Motor neuron (in vitro differentiated cells): ENCODE measurements at regions not wholly inside any gene's neighbourhood (a gene's known extent, or its start where the extent isn't known, plus 50 kb on each side); places are given as distances from the start of the nearest gene placed in this dataset.

Experiments used
- ATAC-seq, 8 experiments: fragments of 200-7000 bp; cut with Tn5 transposase; replicated peaks in 6 of 8; 2 replicates each; pipeline ENCODE4 v1.8.0; 2021; ENCODE audit warnings: mild to moderate bottlenecking in 8 of 8, moderate library complexity in 8 of 8
- H3K27ac ChIP-seq, 2 donors: fragments of 250-450 bp; sonication (Bioruptor Pico); 2 replicates each; pipeline ENCODE4 v1.9.0; 2021; ENCODE audit warnings: antibody characterized with exemption in 2 of 2, mild to moderate bottlenecking in 2 of 2, moderate library complexity in 1 of 2
- H3K4me1 ChIP-seq, 2 donors: fragments of 250-450 bp; sonication (Bioruptor Pico); replicated peaks in 1 of 2; 2 replicates each; pipeline ENCODE4 v1.6.1; 2021; ENCODE audit warnings: antibody characterized with exemption in 2 of 2, mild to moderate bottlenecking in 2 of 2, moderate library complexity in 1 of 2
- H3K4me3 ChIP-seq, 5 donors: fragments of 250-450 bp; sonication (Bioruptor Pico); 2 replicates each; pipeline ENCODE4 v1.9.0; 2021; ENCODE audit warnings: antibody characterized with exemption in 5 of 5, mild to moderate bottlenecking in 5 of 5, moderate library complexity in 4 of 5
- WGBS, 10 experiments: fragments of 450-650 bp; shearing (Covaris generic); methylation state at CpG; one replicate each; pipeline ENCODE4 v1.0.0; 2022; 5-methylcytosine and 5-hydroxymethylcytosine counted together
- in situ Hi-C, 9 experiments: fragments of 400-800 bp; cut with MboI; loops; one replicate each; pipeline ENCODE4 v1.15.0; 2021; ENCODE audit warnings: low sequenced_read_pairs in 9 of 9, low pct_unique_long_range_greater_than_20kb in 2 of 9; ENCODE audit not compliant: unreplicated experiment in 9 of 9

DNA sequence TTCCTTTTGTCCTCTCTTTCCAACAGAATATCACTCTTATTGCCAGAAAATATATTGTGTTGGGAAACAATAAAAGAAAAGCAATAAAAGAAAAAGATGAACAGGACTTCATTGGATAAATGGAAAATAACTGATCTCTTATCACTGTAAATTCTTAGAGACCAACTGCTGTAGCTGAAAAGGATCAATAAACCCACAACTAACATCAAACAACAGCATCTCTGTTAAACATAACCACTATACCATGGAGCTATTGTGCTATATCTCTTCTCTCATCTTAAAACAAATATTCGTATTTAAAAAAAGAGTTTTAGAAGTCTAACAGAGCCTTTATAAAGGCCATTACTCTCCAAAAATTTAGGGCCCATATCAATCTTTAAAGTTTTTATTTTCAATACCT is 502.4 kb downstream of the TMEM232 start:
- Histone ChIP-seq H3K27ac (no peak overlapping the region), H3K4me1 (no peaks in the 10 kb centered on the region), H3K4me3 (no peak overlapping the region)
- 0 to 75% (median 47%) methylated on average over 1 of the region's 1 CpG; no CpG with 5 or more reads in 2 of the 10 experiments for WGBS, 10 experiments
- in situ Hi-C loops = no loop called here
- no peak for ATAC-seq

GRCh38 chr5:110225949-110226348 is 500.5 kb downstream of the TMEM232 start:
- Histone ChIP-seq H3K4me3 (no peak overlapping the region), H3K4me1 (no peaks in the 10 kb centered on the region), H3K27ac (no peak overlapping the region)
- WGBS, 10 experiments = 0 to 100% (median 82%) methylated on average over 1 of the region's 1 CpG
- no peak for ATAC-seq
- in situ Hi-C loops = no loop called here

DNA sequence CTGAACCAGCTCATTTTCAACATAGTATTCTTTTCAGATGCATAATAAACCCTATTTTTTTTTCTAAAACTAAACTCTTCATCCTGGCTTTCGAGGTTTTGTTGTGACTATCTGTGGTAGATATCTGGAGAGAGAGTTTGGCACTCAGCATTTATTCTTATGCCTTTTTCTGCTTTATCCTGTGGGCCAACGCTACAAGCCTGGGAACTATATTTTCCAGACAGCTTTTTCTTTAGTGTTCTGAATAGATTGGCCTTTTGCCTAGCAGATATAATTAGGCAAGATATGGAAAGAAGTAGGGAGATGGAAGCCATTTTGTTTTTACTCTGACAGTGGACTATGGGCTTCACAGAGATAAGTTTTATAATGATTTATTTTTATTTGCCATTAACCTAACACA is 486.7 kb downstream of the TMEM232 start:
- Histone ChIP-seq H3K27ac (no peak overlapping the region), H3K4me3 (no peak overlapping the region), H3K4me1 (peaks cover 0 to 2% of the 10 kb centered on the region in 2 donors)
- in situ Hi-C loops = no loop called here
- WGBS, 10 experiments = 0 to 100% (median 78%) methylated on average over 1 to 2 of the region's 2 CpGs; no CpG with 5 or more reads in 1 of the 10 experiments
- ATAC-seq = no peak

DNA sequence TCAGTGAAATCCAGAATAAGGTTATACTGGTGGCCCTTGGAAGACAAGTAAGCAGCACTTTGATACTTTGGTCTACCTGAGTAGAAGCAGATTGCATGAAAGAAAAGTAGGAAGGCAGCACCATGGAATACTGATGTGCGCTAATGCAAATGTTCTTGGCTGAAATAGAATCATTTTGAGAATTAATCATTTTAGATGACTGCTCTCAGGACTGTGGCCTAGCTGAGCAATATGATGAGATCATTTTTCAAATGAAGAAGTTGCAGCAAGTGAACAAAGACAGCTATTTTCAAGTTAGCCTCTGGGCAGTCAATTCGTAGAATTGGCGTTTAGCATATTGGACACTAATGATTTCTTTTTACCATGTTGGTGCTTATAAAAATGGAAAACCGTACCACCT is 483.5 kb downstream of the TMEM232 start:
- ATAC-seq = peak in 5 of 8 experiments; percentile 88 to 96 (median 88)
- 50 to 95% (median 81%) methylated on average over 1 to 4 of the region's 4 CpGs for WGBS, 10 experiments
- H3K4me1 ChIP-seq = peaks cover 0 to 2% of the 10 kb centered on the region in 2 donors
- H3K4me3 ChIP-seq = no peak overlapping the region
- H3K27ac ChIP-seq = no peak overlapping the region
- in situ Hi-C loops = no loop called here

DNA sequence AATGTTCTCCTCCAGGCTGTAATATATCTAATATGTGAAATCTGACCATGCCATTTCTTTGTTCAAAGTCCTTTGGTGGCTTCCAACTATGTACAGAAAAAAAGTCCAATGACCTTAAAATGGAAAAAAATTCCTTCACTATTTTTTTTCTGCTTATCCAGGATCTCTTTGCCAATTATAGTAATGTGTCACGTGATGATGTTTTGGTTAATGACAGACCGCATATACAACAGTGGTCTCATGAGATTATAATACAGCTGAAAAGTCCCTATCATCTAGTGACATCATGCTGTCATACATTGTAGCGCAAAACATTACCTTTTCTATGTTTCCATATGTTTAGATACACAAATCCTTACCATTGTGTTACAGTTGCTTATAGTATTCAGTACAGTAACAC is 477.6 kb downstream of the TMEM232 start:
- Histone ChIP-seq H3K27ac (no peak overlapping the region), H3K4me3 (no peak overlapping the region), H3K4me1 (peaks cover 0 to 12% of the 10 kb centered on the region in 2 donors)
- ATAC-seq = no peak
- in situ Hi-C loops = no loop called here
- WGBS, 10 experiments = 40 to 100% (median 94%) methylated on average over 1 to 3 of the region's 3 CpGs

GRCh38 chr5:110250355-110250754 is 476.1 kb downstream of the TMEM232 start:
- Histone ChIP-seq H3K4me1 (peaks cover 0 to 12% of the 10 kb centered on the region in 2 donors), H3K4me3 (no peak overlapping the region), H3K27ac (no peak overlapping the region)
- 14 to 100% (median 69%) methylated on average over 1 of the region's 1 CpG; no CpG with 5 or more reads in 4 of the 10 experiments for WGBS, 10 experiments
- in situ Hi-C loops = no loop called here
- ATAC-seq = peak in 6 of 8 experiments; percentile 19 to 67 (median 47)

GRCh38 chr5:110250755-110251154 is 475.7 kb downstream of the TMEM232 start:
- Histone ChIP-seq H3K4me3 (no peak overlapping the region), H3K4me1 (peaks cover 0 to 12% of the 10 kb centered on the region in 2 donors), H3K27ac (no peak overlapping the region)
- ATAC-seq = peak in 6 of 8 experiments; percentile 24 to 72 (median 71)
- in situ Hi-C loops = no loop called here

GRCh38 chr5:110251366-110251765 is 475.1 kb downstream of the TMEM232 start:
- in situ Hi-C loops = no loop called here
- no peak overlapping the region for H3K27ac ChIP-seq

DNA sequence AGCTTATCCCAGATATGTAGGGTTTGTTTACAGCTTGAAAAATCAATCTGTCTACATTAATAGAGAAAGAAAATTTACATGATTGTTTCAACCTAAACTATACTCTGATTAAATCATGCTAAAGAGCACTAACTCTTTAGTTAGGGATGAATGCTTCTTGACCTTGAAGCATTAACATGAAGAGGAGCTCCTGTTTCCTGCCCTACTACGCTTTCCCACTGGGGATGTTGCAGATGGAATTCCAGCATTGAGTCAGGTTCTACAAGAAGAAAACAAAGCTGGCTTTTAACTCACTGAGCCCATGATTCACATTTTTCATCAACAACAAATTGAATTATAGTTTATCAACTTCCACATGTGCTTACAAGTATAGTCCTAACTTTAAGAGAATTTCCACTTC is 471.3 kb downstream of the TMEM232 start:
- in situ Hi-C loops = no loop called here
- H3K27ac ChIP-seq = no peak overlapping the region

More at GRCh38 chr5:110251366-110251765, 475.1 kb downstream of the TMEM232 start:
- Histone ChIP-seq H3K4me3 (no peak overlapping the region), H3K4me1 (peaks cover 0 to 14% of the 10 kb centered on the region in 2 donors)
- WGBS, 10 experiments = 33 to 100% (median 83%) methylated on average over 1 to 2 of the region's 2 CpGs; no CpG with 5 or more reads in 1 of the 10 experiments
- no peak for ATAC-seq

GRCh38 chr5:110256298-110256697 is 470.2 kb downstream of the TMEM232 start:
- H3K4me3 ChIP-seq = no peak overlapping the region
- no peak overlapping the region for H3K27ac ChIP-seq
- WGBS, 10 experiments = 0 to 86% (median 46%) methylated on average over 1 to 2 of the region's 2 CpGs; no CpG with 5 or more reads in 3 of the 10 experiments
- in situ Hi-C loops = no loop called here
- peaks cover 26 to 36% of the 10 kb centered on the region in 2 donors for H3K4me1 ChIP-seq
- no peak for ATAC-seq

More for the DNA sequence above, 471.3 kb downstream of the TMEM232 start:
- Histone ChIP-seq H3K4me1 (peaks cover 26 to 44% of the 10 kb centered on the region in 2 donors), H3K4me3 (no peak overlapping the region)
- 20 to 100% (median 86%) methylated on average over 1 of the region's 1 CpG; no CpG with 5 or more reads in 1 of the 10 experiments for WGBS, 10 experiments
- no peak for ATAC-seq

GRCh38 chr5:110257971-110258370 is 468.5 kb downstream of the TMEM232 start:
- H3K27ac ChIP-seq = peak overlapping the region; percentile 61 to 70
- in situ Hi-C loops = no loop called here
- H3K4me3 ChIP-seq = peak overlapping the region in 2 of 5 donors; percentile 3 to 4
- peaks cover 26 to 36% of the 10 kb centered on the region in 2 donors for H3K4me1 ChIP-seq
- ATAC-seq = peak in 5 of 8 experiments; percentile 11 to 48 (median 33)
- 20 to 100% (median 73%) methylated on average over 1 to 6 of the region's 6 CpGs; no CpG with 5 or more reads in 3 of the 10 experiments for WGBS, 10 experiments

DNA sequence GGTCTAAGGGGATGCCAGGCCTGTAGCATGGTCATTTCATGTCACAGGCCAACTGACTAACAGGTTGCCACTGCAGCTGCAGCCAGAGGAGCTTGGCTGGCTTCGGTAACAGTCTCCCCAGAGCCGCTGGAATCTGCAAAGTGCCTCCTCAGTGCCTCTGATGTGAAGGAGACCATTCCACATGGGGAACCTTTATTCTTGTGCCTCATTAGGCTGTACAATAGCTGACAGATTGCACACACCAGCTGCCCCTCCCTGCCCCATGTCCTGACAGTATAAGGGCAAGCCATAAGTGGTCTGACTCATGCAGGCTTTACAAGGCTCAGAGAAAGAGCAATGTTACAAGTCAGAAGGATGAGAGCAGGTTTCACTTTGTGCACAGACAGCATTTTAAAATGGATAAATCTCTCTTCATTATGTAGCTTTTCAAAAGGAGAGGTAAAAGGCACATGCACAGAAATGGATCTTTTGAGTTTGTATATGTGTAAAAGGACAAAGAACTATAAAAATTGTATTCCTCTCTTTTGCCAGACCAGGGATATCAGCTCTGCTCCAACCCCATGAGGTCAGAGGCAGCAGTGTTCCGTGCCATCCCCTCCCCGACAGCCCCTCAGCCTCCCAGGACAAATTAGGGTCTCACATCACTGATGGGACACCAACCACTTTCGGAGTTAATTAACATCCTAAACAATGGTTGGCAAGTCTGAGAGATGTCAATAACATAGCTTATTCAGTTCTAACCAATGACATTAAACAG is 467.8 kb downstream of the TMEM232 start:
- H3K4me3 ChIP-seq = no peak overlapping the region
- H3K4me1 ChIP-seq = peaks cover 26 to 36% of the 10 kb centered on the region in 2 donors
- in situ Hi-C loops = no loop called here
- 17 to 75% (median 29%) methylated on average over 2 to 4 of the region's 5 CpGs; no CpG with 5 or more reads in 3 of the 10 experiments for WGBS, 10 experiments
- H3K27ac ChIP-seq = peak overlapping the region; percentile 61 to 70
- ATAC-seq = peak in 7 of 8 experiments; percentile 94 to 98 (median 97)

- ATAC-seq = no peak
- in situ Hi-C loops = no loop called here
These were observed 463.7 kb downstream of the TMEM232 start for GRCh38 chr5:110262749-110263148.

More at GRCh38 chr5:110262749-110263148, 463.7 kb downstream of the TMEM232 start:
- no peak overlapping the region for H3K4me3 ChIP-seq
- H3K27ac ChIP-seq = no peak overlapping the region
- peaks cover 16 to 20% of the 10 kb centered on the region in 2 donors for H3K4me1 ChIP-seq
